H1 (cell line): ENCODE measurements at regions not wholly inside any gene's neighbourhood (a gene's known extent, or its start where the extent isn't known, plus 50 kb on each side); places are given as distances from the start of the nearest gene placed in this dataset.

Experiments
- CTCF ChIA-PET: fragments of 300-600 bp; sonication (Branson Sonifier 250); formaldehyde crosslinking; loops from one replicate; lab custom pipeline; 2021; ENCODE audit not compliant: partially characterized antibody; lab: Charles Lee
- POLR2A ChIA-PET: fragments of 300-600 bp; sonication (Branson Sonifier 250); formaldehyde crosslinking; loops from one replicate; lab custom pipeline; 2021; ENCODE audit warnings: inconsistent platforms; ENCODE audit not compliant: partially characterized antibody; lab: Charles Lee
- DNase-seq, 2 experiments: peaks; one replicate each; pipeline versions ENCODE4 v3.0.0 to v3.0.0-alpha.2; 2010 to 2022; ENCODE audit warnings: low spot score in 2 of 2, low read depth in 1 of 2, mixed read lengths in 1 of 2
- FAIRE-seq: peaks from 2 replicates; lab custom pipeline; 2011; peaks lifted over from hg19 to GRCh38; lab: Jason Lieb, UNC
- H2AFZ ChIP-seq: 2 replicates; pipeline ENCODE4 v1.8.1; 2012; ENCODE audit warnings: low read length, inconsistent platforms
- H2AK5ac ChIP-seq: 2 replicates; pipeline ENCODE4 v1.6.1; 2013; ENCODE audit warnings: low read depth, low read length
- H2BK120ac ChIP-seq: replicated peaks from 2 replicates; pipeline ENCODE3; 2013; ENCODE audit warnings: low read depth, low read length, inconsistent platforms
- H2BK12ac ChIP-seq: 2 replicates; pipeline ENCODE4 v1.6.1; 2013; ENCODE audit warnings: low read depth, low read length
- H2BK15ac ChIP-seq: 2 replicates; pipeline ENCODE4 v1.6.1; 2013; ENCODE audit warnings: low read length
- H2BK20ac ChIP-seq: 2 replicates; pipeline ENCODE4 v1.6.1; 2013; ENCODE audit warnings: low read length
- H2BK5ac ChIP-seq: 2 replicates; pipeline ENCODE4 v1.6.1; 2013; ENCODE audit warnings: low read depth, low read length
- H3K14ac ChIP-seq: 2 replicates; pipeline ENCODE4 v1.6.1; 2013; ENCODE audit warnings: inconsistent platforms; ENCODE audit not compliant: insufficient read length
- H3K18ac ChIP-seq: 2 replicates; pipeline ENCODE4 v1.6.1; 2013; ENCODE audit warnings: low read length; ENCODE audit errors: extremely low read depth
- H3K23ac ChIP-seq: 2 replicates; pipeline ENCODE4 v1.6.1; 2013; ENCODE audit warnings: inconsistent platforms; ENCODE audit not compliant: insufficient read length
- H3K23me2 ChIP-seq: 2 replicates; pipeline ENCODE4 v1.6.1; 2013; ENCODE audit warnings: low read depth, low read length
- H3K27ac ChIP-seq: 2 replicates; pipeline ENCODE4 v1.6.1; 2011; ENCODE audit warnings: low read depth, low read length, inconsistent platforms
- H3K27me3 ChIP-seq, 4 experiments: replicated peaks in 1 of 4; 1 replicate in 1 of 4; 2 replicates in 3 of 4; pipeline versions ENCODE4 v1.6.1 to v1.8.1; 2011 to 2013; ENCODE audit warnings: low read length in 3 of 4, mild to moderate bottlenecking in 3 of 4, inconsistent platforms in 2 of 4, mixed read lengths in 2 of 4, moderate library complexity in 1 of 4; ENCODE audit not compliant: control insufficient read depth in 3 of 4, insufficient read depth in 3 of 4; ENCODE audit errors: extremely low read depth in 1 of 4
- H3K36me3 ChIP-seq, 4 experiments: 2 replicates each; pipeline versions ENCODE4 v1.6.1 to v1.8.1; 2011 to 2013; ENCODE audit warnings: mild to moderate bottlenecking in 4 of 4, low read length in 3 of 4, moderate library complexity in 2 of 4, control low read depth in 1 of 4, inconsistent platforms in 1 of 4; ENCODE audit not compliant: insufficient read depth in 4 of 4, control insufficient read depth in 2 of 4
- H3K4ac ChIP-seq: replicated peaks from 2 replicates; pipeline ENCODE3; 2013; ENCODE audit warnings: low read length, low read depth, mixed read lengths, inconsistent platforms; ENCODE audit not compliant: insufficient read length
- H3K4me1 ChIP-seq, 4 experiments: replicated peaks in 1 of 4; 1 replicate in 1 of 4; 2 replicates in 3 of 4; pipeline versions ENCODE4 v1.6.1 to v1.8.1; 2011 to 2013; ENCODE audit warnings: low read length in 3 of 4, inconsistent platforms in 2 of 4, mixed read lengths in 1 of 4; ENCODE audit not compliant: insufficient read depth in 4 of 4, control insufficient read depth in 3 of 4
- H3K4me2 ChIP-seq, 2 experiments: 2 replicates each; pipeline versions ENCODE4 v1.6.1 to v1.8.1; 2011 to 2013; ENCODE audit warnings: low read depth in 2 of 2, low read length in 2 of 2, control low read depth in 1 of 2, inconsistent platforms in 1 of 2, mild to moderate bottlenecking in 1 of 2; ENCODE audit not compliant: insufficient read depth in 1 of 2
- H3K4me3 ChIP-seq, 4 experiments: fragments of 200-600, 300-600 bp in 1 of 4; sonication (generic), shearing (Covaris generic), sonication (Bioruptor Twin) in 1 of 4; 2 replicates each; pipeline versions ENCODE4 v1.5.1 to v1.8.1; 2011 to 2016; ENCODE audit warnings: low read length in 4 of 4, low read depth in 3 of 4, control low read depth in 2 of 4, inconsistent platforms in 2 of 4, mild to moderate bottlenecking in 2 of 4, mixed read lengths in 1 of 4, moderate library complexity in 1 of 4; ENCODE audit not compliant: insufficient read depth in 2 of 4; ENCODE audit errors: extremely low read depth in 1 of 4
- H3K56ac ChIP-seq: replicated peaks from 2 replicates; pipeline ENCODE3; 2013; ENCODE audit warnings: low read depth, mild to moderate bottlenecking, mixed read lengths, low read length, inconsistent platforms; ENCODE audit not compliant: insufficient read length
- H3K79me1 ChIP-seq: 2 replicates; pipeline ENCODE4 v1.6.1; 2013; ENCODE audit warnings: low read depth, low read length, control low read depth
- H3K79me2 ChIP-seq, 2 experiments: 2 replicates each; pipeline versions ENCODE4 v1.6.1 to v1.8.1; 2012 to 2013; ENCODE audit warnings: low read length in 2 of 2, mild to moderate bottlenecking in 2 of 2, inconsistent platforms in 1 of 2; ENCODE audit not compliant: insufficient read depth in 2 of 2, control insufficient read depth in 1 of 2
- H3K9ac ChIP-seq, 4 experiments: replicated peaks in 1 of 4; 1 replicate in 1 of 4; 2 replicates in 3 of 4; pipeline versions ENCODE4 v1.6.1 to v1.8.1; 2011 to 2013; ENCODE audit warnings: low read depth in 3 of 4, low read length in 3 of 4, control low read depth in 2 of 4, mild to moderate bottlenecking in 2 of 4, moderate library complexity in 2 of 4, inconsistent platforms in 1 of 4; ENCODE audit errors: extremely low read depth in 1 of 4
- H3K9me3 ChIP-seq, 2 experiments: 2 replicates each; pipeline versions ENCODE4 v1.6.1 to v1.8.1; 2012 to 2013; ENCODE audit warnings: mild to moderate bottlenecking in 2 of 2, moderate library complexity in 2 of 2, control low read depth in 1 of 2, inconsistent platforms in 1 of 2, low read depth in 1 of 2, low read length in 1 of 2, mixed read lengths in 1 of 2; ENCODE audit not compliant: insufficient read depth in 2 of 2
- H4K20me1 ChIP-seq, 2 experiments: replicated peaks in 1 of 2; 2 replicates each; pipeline versions ENCODE3 to v1.8.1; 2011 to 2013; ENCODE audit warnings: inconsistent platforms in 2 of 2, low read length in 2 of 2, mild to moderate bottlenecking in 1 of 2; ENCODE audit not compliant: insufficient read depth in 2 of 2, control insufficient read depth in 1 of 2
- H4K5ac ChIP-seq: 2 replicates; pipeline ENCODE4 v1.6.1; 2013; ENCODE audit warnings: low read length, low read depth, mixed read lengths, inconsistent platforms; ENCODE audit not compliant: insufficient read length
- H4K8ac ChIP-seq: 2 replicates; pipeline ENCODE4 v1.8.0; 2013; ENCODE audit warnings: mild to moderate bottlenecking, moderate library complexity, low read length, inconsistent platforms; ENCODE audit not compliant: insufficient read depth; ENCODE audit errors: extremely low read depth
- H4K91ac ChIP-seq: replicated peaks from 2 replicates; pipeline ENCODE3; 2013; ENCODE audit warnings: low read length, mixed read lengths, inconsistent platforms; ENCODE audit not compliant: insufficient read length
- BACH1 ChIP-seq: IDR thresholded peaks from 2 replicates; pipeline ENCODE4 v1.6.1; 2012; ENCODE audit warnings: low read length, improper control_type of control experiment
- BRCA1 ChIP-seq: IDR thresholded peaks from 2 replicates; pipeline ENCODE4 v1.6.1; 2012; ENCODE audit warnings: low read depth, low read length, improper control_type of control experiment
- CHD1 ChIP-seq: IDR thresholded peaks from 2 replicates; pipeline ENCODE4 v1.6.1; 2012; ENCODE audit warnings: low read depth, low read length, improper control_type of control experiment
- EZH2 ChIP-seq: fragments of 200-600 bp; sonication (generic); IDR thresholded peaks from 2 replicates; pipeline ENCODE4 v1.7.1; 2012; ENCODE audit warnings: low read depth, mild to moderate bottlenecking, moderate library complexity, low read length, inconsistent platforms; ENCODE audit not compliant: severe bottlenecking
- HDAC2 ChIP-seq, 2 experiments: fragments of 300-600 bp in 1 of 2; sonication (generic) in 1 of 2; IDR thresholded peaks; 2 replicates each; pipeline ENCODE4 v1.6.1; 2011 to 2012; ENCODE audit warnings: low read depth in 2 of 2, low read length in 2 of 2, mild to moderate bottlenecking in 2 of 2, moderate library complexity in 2 of 2, borderline replicate concordance in 1 of 2, inconsistent platforms in 1 of 2
- HDAC6 ChIP-seq: IDR thresholded peaks from one replicate; pipeline ENCODE4 v1.7.1; 2012; ENCODE audit warnings: low read depth, mild to moderate bottlenecking, inconsistent platforms, low read length, moderate library complexity
- POU5F1 ChIP-seq: IDR thresholded peaks from 2 replicates; pipeline ENCODE4 v1.6.1; 2011; ENCODE audit warnings: low read depth, mild to moderate bottlenecking, low read length, moderate library complexity
- RBBP5 ChIP-seq: IDR thresholded peaks from 2 replicates; pipeline ENCODE4 v1.7.1; 2012; ENCODE audit warnings: low read depth, mild to moderate bottlenecking, inconsistent platforms, low read length, moderate library complexity, borderline replicate concordance
- whole genome bisulfite sequencing, 2 experiments: shearing (Covaris generic) in 1 of 2; methylation state at CpG; one replicate each; pipeline versions ENCODE4 v1.1.6 to v1.1.7; 2013 to 2015; ENCODE audit warnings: low lambda C conversion rate in 2 of 2, mixed read lengths in 2 of 2, inconsistent platforms in 1 of 2, low coverage in 1 of 2, missing lambda C conversion rate in 1 of 2; ENCODE audit not compliant: insufficient replicate concordance in 2 of 2, insufficient coverage in 1 of 2, insufficient read length in 1 of 2; ENCODE audit errors: extremely low coverage in 1 of 2, missing lambda C conversion rate in 1 of 2; 5-methylcytosine and 5-hydroxymethylcytosine counted together
- TF ChIP-seq, protein P1 (sequence below): IDR thresholded peaks from 2 replicates; pipeline ENCODE4 v1.6.1; 2011; ENCODE audit warnings: low read length, improper control_type of control experiment

GRCh38 chr18:10141559-10141958 is 227.7 kb downstream of the VAPA start:
- WGBS, 2 experiments: 96% methylated on average over 7 of the region's 7 CpGs; no CpG with 5 or more reads in 1 of the 2 experiments
- no peaks in the 10 kb centered on the region for H3K79me2 ChIP-seq
- no peak for FAIRE-seq
- no peak overlapping the region for H3K23ac ChIP-seq
- no peak overlapping the region for H2BK15ac ChIP-seq
- no peak overlapping the region for H2BK5ac ChIP-seq
- TF ChIP-seq BRCA1 (no peak), EZH2 (no peak), HDAC6 (no peak), RBBP5 (no peak), HDAC2 (IDR thresholded peaks at IDR 0.05; ENCODE audit: borderline replicate concordance in 1 of 2, low read depth in 2 of 2, low read length in 2 of 2) (no peak), BACH1 (no peak), CHD1 (no peak), POU5F1 (no peak)
- TF ChIP-seq, protein P1, sequence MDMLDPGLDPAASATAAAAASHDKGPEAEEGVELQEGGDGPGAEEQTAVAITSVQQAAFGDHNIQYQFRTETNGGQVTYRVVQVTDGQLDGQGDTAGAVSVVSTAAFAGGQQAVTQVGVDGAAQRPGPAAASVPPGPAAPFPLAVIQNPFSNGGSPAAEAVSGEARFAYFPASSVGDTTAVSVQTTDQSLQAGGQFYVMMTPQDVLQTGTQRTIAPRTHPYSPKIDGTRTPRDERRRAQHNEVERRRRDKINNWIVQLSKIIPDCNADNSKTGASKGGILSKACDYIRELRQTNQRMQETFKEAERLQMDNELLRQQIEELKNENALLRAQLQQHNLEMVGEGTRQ: no peak
- H4K8ac ChIP-seq: no peak overlapping the region
- H2BK12ac ChIP-seq: no peak overlapping the region
- H2AFZ ChIP-seq: no peak overlapping the region
- H3K27me3 ChIP-seq: no peaks in the 10 kb centered on the region; a peak in 1 of 7 replicates
- H3K79me1 ChIP-seq: no peaks in the 10 kb centered on the region
- H2BK20ac ChIP-seq: no peak overlapping the region
- no peak overlapping the region for H4K5ac ChIP-seq
- POLR2A ChIA-PET: interaction anchor here (0.6 kb wide), 1 partner anchor 79 kb away, joined by 3 read pairs; no protein-coding TSS in a partner anchor
- H3K4me1 ChIP-seq: peaks cover 2 to 14% (median 9%) of the 10 kb centered on the region in 4 experiments; a peak in 5 of 7 replicates
- H2AK5ac ChIP-seq: no peak overlapping the region; the same call in 1 of the 2 replicates
- H4K91ac ChIP-seq: no peak overlapping the region
- no peak overlapping the region for H3K18ac ChIP-seq
- no peak overlapping the region for H3K14ac ChIP-seq
- H3K9me3 ChIP-seq: no peaks in the 10 kb centered on the region
- H3K4me3 ChIP-seq: no peak overlapping the region
- no peaks in the 10 kb centered on the region; the same call in 1 of the 2 replicates for H3K23me2 ChIP-seq
- no peak overlapping the region for H3K56ac ChIP-seq
- no peak overlapping the region for H3K27ac ChIP-seq
- H3K9ac ChIP-seq: no peak overlapping the region
- peak in 1 of 2 experiments; percentile 35 for DNase-seq
- no peak overlapping the region for H3K4ac ChIP-seq
- H3K4me2 ChIP-seq: no peak overlapping the region
- H3K36me3 ChIP-seq: no peaks in the 10 kb centered on the region
- no peaks in the 10 kb centered on the region for H4K20me1 ChIP-seq
- no peak overlapping the region for H2BK120ac ChIP-seq
- CTCF ChIA-PET: interaction anchor here (0.6 kb wide), 1 partner anchor 90 kb away, joined by 3 read pairs; no protein-coding TSS in a partner anchor
